GM19468 (cell line): ENCODE measurements at regions not wholly inside any gene's neighbourhood (a gene's known extent, or its start where the extent isn't known, plus 50 kb on each side); places are given as distances from the start of the nearest gene placed in this dataset.

ENCODE experiments used
- ATAC-seq: cut with Tn5 transposase; IDR thresholded peaks from one replicate; pipeline ENCODE4 v1.9.1; 2021; ENCODE audit warnings: mild to moderate bottlenecking, moderate library complexity, moderate number of reproducible peaks; ENCODE audit not compliant: unreplicated experiment; ENCODE audit errors: extremely low read depth

- no peak for ATAC-seq
Measured at GRCh38 chr4:166460769-166461550, 587.9 kb downstream of the TLL1 start.

- ATAC-seq, result no peak
Measured at GRCh38 chr4:166481055-166481454, 608.0 kb downstream of the TLL1 start.

- ATAC-seq, result no peak
Measured at GRCh38 chr4:166481739-166482138, 608.7 kb downstream of the TLL1 start.

GRCh38 chr4:166482758-166483157 lies 609.7 kb downstream of the TLL1 start:
- ATAC-seq, result no peak

GRCh38 chr4:166491635-166492034 lies 618.6 kb downstream of the TLL1 start:
- no peak for ATAC-seq

- ATAC-seq, result no peak
Measured at GRCh38 chr4:166493924-166494345, 620.9 kb downstream of the TLL1 start.

GRCh38 chr4:166498546-166498945 lies 625.5 kb downstream of the TLL1 start:
- ATAC-seq, result no peak

- ATAC-seq, result no peak
Measured at GRCh38 chr4:166499820-166500219, 626.8 kb downstream of the TLL1 start.

- no peak for ATAC-seq
Measured at GRCh38 chr4:166501941-166502382, 628.9 kb downstream of the TLL1 start.

GRCh38 chr4:166502660-166503059 lies 629.6 kb downstream of the TLL1 start:
- ATAC-seq, result no peak

GRCh38 chr4:166506051-166506450 lies 633.0 kb downstream of the TLL1 start:
- ATAC-seq, result no peak

- ATAC-seq, result no peak
Measured at GRCh38 chr4:166512267-166512666, 639.2 kb downstream of the TLL1 start.

- ATAC-seq, result no peak
Measured at GRCh38 chr4:166518315-166518714, 645.3 kb downstream of the TLL1 start.

GRCh38 chr4:166518776-166519175 lies 645.7 kb downstream of the TLL1 start:
- no peak for ATAC-seq

- ATAC-seq, result no peak
Measured at GRCh38 chr4:166519774-166520173, 646.7 kb downstream of the TLL1 start.

- no peak for ATAC-seq
Measured at GRCh38 chr4:166527500-166527899, 654.5 kb downstream of the TLL1 start.

GRCh38 chr4:166531703-166532102 lies 658.7 kb downstream of the TLL1 start:
- no peak for ATAC-seq

GRCh38 chr4:166535865-166536264 lies 662.8 kb downstream of the TLL1 start:
- ATAC-seq, result no peak

- no peak for ATAC-seq
Measured at GRCh38 chr4:166538491-166539005, 665.5 kb downstream of the TLL1 start.

- ATAC-seq, result no peak
Measured at GRCh38 chr4:166546009-166546408, 673.0 kb downstream of the TLL1 start.

- no peak for ATAC-seq
Measured at GRCh38 chr4:166577639-166578038, 656.7 kb downstream of the SPOCK3 start.

- no peak for ATAC-seq
Measured at GRCh38 chr4:166585491-166585890, 648.8 kb downstream of the SPOCK3 start.
